CD14-positive monocyte (primary cell): ENCODE measurements at regions not wholly inside any gene's neighbourhood (a gene's known extent, or its start where the extent isn't known, plus 50 kb on each side); places are given as distances from the start of the nearest gene placed in this dataset.

Source experiments
- DNase-seq, 3 donors: peaks; one replicate each; pipeline ENCODE4 v3.0.0-alpha.2; 2011 to 2022
- H2AFZ ChIP-seq: 2 replicates; pipeline ENCODE4 v1.6.0; 2012; ENCODE audit warnings: mild to moderate bottlenecking, low read depth, low read length, inconsistent platforms; ENCODE audit not compliant: insufficient read depth, poor library complexity, severe bottlenecking
- H3K27ac ChIP-seq, 2 donors: 1 replicate in 1 of 2; 2 replicates in 1 of 2; pipeline ENCODE4 v1.5.1; 2012 to 2013; ENCODE audit warnings: low read length in 2 of 2, control low read depth in 1 of 2, inconsistent platforms in 1 of 2, low read depth in 1 of 2, mild to moderate bottlenecking in 1 of 2
- H3K27me3 ChIP-seq, 2 donors: one replicate each; pipeline versions ENCODE4 v1.6.0 to v1.6.1; 2011 to 2013; ENCODE audit warnings: low read length in 2 of 2; ENCODE audit not compliant: control insufficient read depth in 2 of 2, insufficient read depth in 2 of 2
- H3K36me3 ChIP-seq, 2 donors: replicated peaks in 1 of 2; 1 replicate in 1 of 2; 2 replicates in 1 of 2; pipeline versions ENCODE4 v1.5.1 to v1.6.1; 2012 to 2013; ENCODE audit warnings: low read length in 2 of 2, control low read depth in 1 of 2, inconsistent platforms in 1 of 2, mild to moderate bottlenecking in 1 of 2; ENCODE audit not compliant: insufficient read depth in 2 of 2, control insufficient read depth in 1 of 2
- H3K4me1 ChIP-seq, 2 donors: 1 replicate in 1 of 2; 2 replicates in 1 of 2; pipeline versions ENCODE4 v1.5.1 to v1.6.1; 2012 to 2013; ENCODE audit warnings: low read length in 2 of 2, control low read depth in 1 of 2, inconsistent platforms in 1 of 2, mild to moderate bottlenecking in 1 of 2, moderate library complexity in 1 of 2; ENCODE audit not compliant: insufficient read depth in 2 of 2, control insufficient read depth in 1 of 2
- H3K4me2 ChIP-seq: replicated peaks from 2 replicates; pipeline ENCODE3; 2012; ENCODE audit warnings: low read length, moderate library complexity, mild to moderate bottlenecking; ENCODE audit not compliant: poor library complexity, severe bottlenecking; ENCODE audit errors: extremely low read depth
- H3K4me3 ChIP-seq, 3 experiments: fragments of 200-600 bp in 1 of 3; sonication (generic) in 1 of 3; replicated peaks in 1 of 3; 1 replicate in 2 of 3; 2 replicates in 1 of 3; pipeline ENCODE4 v1.5.1; 2011 to 2013; ENCODE audit warnings: low read length in 3 of 3, mild to moderate bottlenecking in 3 of 3, control low read depth in 2 of 3, low read depth in 2 of 3, inconsistent platforms in 1 of 3, moderate library complexity in 1 of 3
- H3K79me2 ChIP-seq: 2 replicates; pipeline ENCODE4 v1.6.0; 2012; ENCODE audit warnings: mild to moderate bottlenecking, control low read depth, inconsistent platforms, low read length, moderate library complexity; ENCODE audit not compliant: insufficient read depth
- H3K9ac ChIP-seq: 2 replicates; pipeline ENCODE4 v1.6.0; 2017; ENCODE audit warnings: low read length, mild to moderate bottlenecking; ENCODE audit not compliant: insufficient read depth, poor library complexity, severe bottlenecking
- H3K9me3 ChIP-seq, 2 donors: replicated peaks in 1 of 2; 1 replicate in 1 of 2; 2 replicates in 1 of 2; pipeline versions ENCODE4 v1.5.1 to v1.6.1; 2012 to 2013; ENCODE audit warnings: low read length in 2 of 2, control low read depth in 1 of 2; ENCODE audit not compliant: control insufficient read depth in 1 of 2, insufficient read depth in 1 of 2
- H4K20me1 ChIP-seq: 2 replicates; pipeline ENCODE4 v1.6.0; 2012; ENCODE audit warnings: mild to moderate bottlenecking, low read length, control low read depth, moderate library complexity; ENCODE audit not compliant: insufficient read depth
- H3K27ac Mint-ChIP-seq, 7 donors: one replicate each; pipeline ENCODE4 v1.8.0; 2020; ENCODE audit warnings: mild to moderate bottlenecking in 7 of 7, mixed read lengths in 7 of 7, moderate library complexity in 6 of 7, inconsistent platforms in 2 of 7
- H3K27me3 Mint-ChIP-seq, 3 donors: one replicate each; pipeline ENCODE4 v1.8.0; 2021 to 2022; ENCODE audit warnings: low read depth in 3 of 3, mild to moderate bottlenecking in 3 of 3, mixed read lengths in 3 of 3, moderate library complexity in 3 of 3, inconsistent platforms in 1 of 3
- H3K36me3 Mint-ChIP-seq, 2 donors: one replicate each; pipeline ENCODE4 v1.8.0; 2020; ENCODE audit warnings: mixed read lengths in 2 of 2, inconsistent platforms in 1 of 2, mild to moderate bottlenecking in 1 of 2
- H3K4me1 Mint-ChIP-seq: one replicate; pipeline ENCODE4 v1.8.0; 2020; ENCODE audit warnings: mild to moderate bottlenecking, mixed read lengths
- H3K4me3 Mint-ChIP-seq, 2 donors: one replicate each; pipeline ENCODE4 v1.8.0; 2020; ENCODE audit warnings: mild to moderate bottlenecking in 2 of 2, mixed read lengths in 2 of 2, moderate library complexity in 1 of 2
- H3K9me3 Mint-ChIP-seq, 7 donors: one replicate each; pipeline ENCODE4 v1.8.0; 2020 to 2022; ENCODE audit warnings: mixed read lengths in 7 of 7, mild to moderate bottlenecking in 6 of 7, moderate library complexity in 6 of 7, inconsistent platforms in 2 of 7
- WGBS: methylation state at CpG from one replicate; pipeline ENCODE4 v1.1.5; 2013; ENCODE audit warnings: missing lambda C conversion rate; ENCODE audit not compliant: insufficient coverage; 5-methylcytosine and 5-hydroxymethylcytosine counted together
- intact Hi-C, 2 donors: fragments of 100-400 bp; cut with micrococcal nuclease; formaldehyde crosslinking; loops; one replicate each; pipeline versions ENCODE4 v1.15.0 to v1.15.1; 2023
- TF ChIP-seq, protein P1 (sequence below): fragments of 200-600 bp; IDR thresholded peaks from one replicate; pipeline ENCODE4 v1.8.0; 2022; ENCODE audit warnings: antibody characterized with exemption, mild to moderate bottlenecking

DNA sequence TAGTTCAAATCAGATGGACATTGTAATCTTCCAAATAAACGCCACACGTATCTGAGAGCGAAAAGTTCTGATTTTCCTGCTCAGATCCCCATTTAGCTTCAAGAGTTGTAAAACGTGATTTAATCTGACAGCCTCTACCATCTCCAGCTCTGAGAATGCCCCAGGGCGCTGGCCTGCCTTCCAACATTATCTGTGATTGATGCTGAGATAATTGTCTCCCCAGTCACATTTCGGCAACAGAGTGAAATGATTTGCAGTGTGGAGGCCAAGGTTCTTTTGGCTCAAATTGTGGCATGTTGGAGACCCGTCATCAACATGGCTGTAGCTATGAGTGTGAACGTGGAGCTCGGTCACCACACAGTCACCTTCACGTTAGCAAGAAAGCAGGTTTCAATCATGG lies 283.4 kb downstream of the BRD1 start:
- Mint-ChIP-seq H3K9me3 (peaks cover 3 to 16% (median 7%) of the 10 kb centered on the region in 7 donors), H3K4me1 (no peaks in the 10 kb centered on the region), H3K36me3 (peaks cover 0 to 17% of the 10 kb centered on the region in 2 donors), H3K4me3 (no peak overlapping the region), H3K27ac (no peak overlapping the region), H3K27me3 (no peaks in the 10 kb centered on the region)
- no peak for DNase-seq
- no peak overlapping the region for H3K27ac ChIP-seq
- no peaks in the 10 kb centered on the region for H3K36me3 ChIP-seq
- intact Hi-C loops: no loop called here
- no peak overlapping the region for H2AFZ ChIP-seq
- no peak overlapping the region for H3K9ac ChIP-seq
- no peak overlapping the region for H3K4me2 ChIP-seq
- H3K4me1 ChIP-seq: no peaks in the 10 kb centered on the region
- no peak overlapping the region for H3K4me3 ChIP-seq
- no peaks in the 10 kb centered on the region for H4K20me1 ChIP-seq
- no peaks in the 10 kb centered on the region for H3K27me3 ChIP-seq
- WGBS: 94% methylated on average over 6 of the region's 10 CpGs
- no peaks in the 10 kb centered on the region for H3K79me2 ChIP-seq
- TF ChIP-seq, protein P1, sequence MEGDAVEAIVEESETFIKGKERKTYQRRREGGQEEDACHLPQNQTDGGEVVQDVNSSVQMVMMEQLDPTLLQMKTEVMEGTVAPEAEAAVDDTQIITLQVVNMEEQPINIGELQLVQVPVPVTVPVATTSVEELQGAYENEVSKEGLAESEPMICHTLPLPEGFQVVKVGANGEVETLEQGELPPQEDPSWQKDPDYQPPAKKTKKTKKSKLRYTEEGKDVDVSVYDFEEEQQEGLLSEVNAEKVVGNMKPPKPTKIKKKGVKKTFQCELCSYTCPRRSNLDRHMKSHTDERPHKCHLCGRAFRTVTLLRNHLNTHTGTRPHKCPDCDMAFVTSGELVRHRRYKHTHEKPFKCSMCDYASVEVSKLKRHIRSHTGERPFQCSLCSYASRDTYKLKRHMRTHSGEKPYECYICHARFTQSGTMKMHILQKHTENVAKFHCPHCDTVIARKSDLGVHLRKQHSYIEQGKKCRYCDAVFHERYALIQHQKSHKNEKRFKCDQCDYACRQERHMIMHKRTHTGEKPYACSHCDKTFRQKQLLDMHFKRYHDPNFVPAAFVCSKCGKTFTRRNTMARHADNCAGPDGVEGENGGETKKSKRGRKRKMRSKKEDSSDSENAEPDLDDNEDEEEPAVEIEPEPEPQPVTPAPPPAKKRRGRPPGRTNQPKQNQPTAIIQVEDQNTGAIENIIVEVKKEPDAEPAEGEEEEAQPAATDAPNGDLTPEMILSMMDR: no peak
- peaks cover 0 to 23% of the 10 kb centered on the region in 2 donors for H3K9me3 ChIP-seq

DNA sequence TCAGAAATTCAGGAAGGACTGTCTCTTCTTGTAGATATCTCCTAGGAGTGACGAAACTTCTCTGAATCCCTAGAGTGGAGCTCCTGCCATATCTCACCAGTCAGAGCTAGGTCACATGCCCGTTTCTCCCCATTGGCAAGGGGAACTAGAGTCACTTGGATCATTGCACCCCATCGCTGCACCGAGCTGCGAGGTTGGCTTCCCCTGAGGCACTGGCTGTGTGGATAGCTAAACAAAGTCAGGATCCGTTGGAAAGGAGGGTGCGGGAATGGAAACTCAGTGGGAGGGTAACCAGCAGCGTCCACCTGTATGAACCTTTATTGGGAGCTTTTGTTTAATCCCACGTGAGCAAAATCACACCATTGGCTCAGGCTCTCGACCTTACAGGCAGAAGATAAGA lies 283.8 kb downstream of the BRD1 start:
- Histone ChIP-seq H3K4me2 (no peak overlapping the region), H2AFZ (no peak overlapping the region), H3K79me2 (no peaks in the 10 kb centered on the region), H3K36me3 (no peaks in the 10 kb centered on the region), H3K4me1 (no peaks in the 10 kb centered on the region), H4K20me1 (no peaks in the 10 kb centered on the region), H3K9ac (no peak overlapping the region), H3K27me3 (no peaks in the 10 kb centered on the region), H3K27ac (no peak overlapping the region), H3K4me3 (no peak overlapping the region), H3K9me3 (peaks cover 0 to 19% of the 10 kb centered on the region in 2 donors)
- peaks cover 0 to 17% of the 10 kb centered on the region in 2 donors for H3K36me3 Mint-ChIP-seq
- no peak overlapping the region for H3K27ac Mint-ChIP-seq
- TF ChIP-seq, protein P1: no peak
- H3K9me3 Mint-ChIP-seq: peaks cover 0 to 12% (median 4%) of the 10 kb centered on the region in 7 donors
- H3K27me3 Mint-ChIP-seq: no peaks in the 10 kb centered on the region
- intact Hi-C loops: no loop called here
- DNase-seq: no peak
- WGBS: 100% methylated on average over 8 of the region's 10 CpGs
- no peaks in the 10 kb centered on the region for H3K4me1 Mint-ChIP-seq
- H3K4me3 Mint-ChIP-seq: no peak overlapping the region
